ENCODE measurements at regions not wholly inside any gene's neighbourhood (a gene's known extent, or its start where the extent isn't known, plus 50 kb on each side); places are given as distances from the start of the nearest gene placed in this dataset.

GRCh38 chr10:129038522-129038921, 428.5 kb upstream of the MGMT start:
- TF ChIP-seq CTCF (IDR thresholded peaks at IDR 0.05; ENCODE audit: low read length) (no peak), EZH2 (IDR thresholded peaks at IDR 0.05; ENCODE audit: borderline replicate concordance, low read length) (no peak)
